ENCODE measurements at regions not wholly inside any gene's neighbourhood (a gene's known extent, or its start where the extent isn't known, plus 50 kb on each side); places are given as distances from the start of the nearest gene placed in this dataset.

GRCh38 chr1:25098717-25099116, 133.6 kb downstream of the SYF2 start:
- no peak overlapping the region for H3K27ac ChIP-seq (ENCODE audit: low read depth in 2 of 2, low read length in 1 of 2)
- WGBS, 2 donors, result 69% methylated on average over 4 of the region's 4 CpGs

GRCh38 chr1:25096307-25097150, 135.8 kb downstream of the SYF2 start:
- Histone ChIP-seq H3K27ac (ENCODE audit: low read depth in 2 of 2, low read length in 1 of 2) (no peak overlapping the region), H3K9me3 (ENCODE audit: control insufficient read depth in 2 of 2, insufficient read depth in 1 of 2, low read depth in 1 of 2, low read length in 1 of 2) (peaks cover 0 to 4% of the 10 kb centered on the region in 2 donors), H3K4me3 (ENCODE audit: low read depth in 1 of 2, low read length in 2 of 2) (no peak overlapping the region), H3K4me1 (ENCODE audit: control insufficient read depth in 2 of 2, insufficient read depth in 2 of 2, low read length in 1 of 2) (no peaks in the 10 kb centered on the region), H3K27me3 (ENCODE audit: control insufficient read depth in 1 of 2, insufficient read depth in 2 of 2, low read length in 2 of 2) (no peaks in the 10 kb centered on the region), H3K36me3 (ENCODE audit: control insufficient read depth in 2 of 2, insufficient read depth in 2 of 2, low read length in 1 of 2) (no peaks in the 10 kb centered on the region)
- WGBS, 2 donors, result 72 to 79% methylated on average over 8 of the region's 8 CpGs

More at GRCh38 chr1:25098717-25099116, 133.6 kb downstream of the SYF2 start:
- H3K4me1 ChIP-seq (ENCODE audit: control insufficient read depth in 2 of 2, insufficient read depth in 2 of 2, low read length in 1 of 2), result no peaks in the 10 kb centered on the region
- no peak overlapping the region for H3K4me3 ChIP-seq (ENCODE audit: low read depth in 1 of 2, low read length in 2 of 2)
- peaks cover 0 to 4% of the 10 kb centered on the region in 2 donors for H3K9me3 ChIP-seq (ENCODE audit: control insufficient read depth in 2 of 2, insufficient read depth in 1 of 2, low read depth in 1 of 2, low read length in 1 of 2)
- no peaks in the 10 kb centered on the region for H3K36me3 ChIP-seq (ENCODE audit: control insufficient read depth in 2 of 2, insufficient read depth in 2 of 2, low read length in 1 of 2)
- H3K27me3 ChIP-seq (ENCODE audit: control insufficient read depth in 1 of 2, insufficient read depth in 2 of 2, low read length in 2 of 2), result no peaks in the 10 kb centered on the region

DNA sequence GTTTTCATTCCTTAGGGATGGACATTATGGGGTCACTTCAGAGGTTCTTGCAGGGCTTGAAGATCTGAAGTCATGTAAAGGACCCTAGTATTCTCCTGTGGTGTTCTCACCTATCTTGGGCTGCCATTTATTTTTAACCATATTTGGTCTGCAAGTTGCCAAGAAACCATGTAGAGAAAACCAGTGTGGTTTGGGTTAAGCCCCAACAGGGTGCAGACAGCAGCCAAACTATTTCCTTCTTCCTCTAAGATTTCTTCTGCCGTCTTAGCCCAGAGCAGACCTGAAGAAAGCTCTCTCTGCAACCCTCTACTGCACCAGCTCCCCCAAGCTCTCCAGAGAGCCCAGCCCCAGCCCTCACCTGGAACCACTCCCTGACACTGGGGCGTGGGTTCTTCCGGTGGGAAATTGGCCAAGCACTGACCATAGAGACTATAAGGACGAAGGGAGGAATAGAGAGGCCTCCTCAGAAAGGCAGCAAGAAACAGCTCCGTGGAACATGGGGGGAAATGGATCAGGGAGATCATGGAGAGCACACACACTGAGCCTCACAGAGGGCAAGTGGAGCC, 136.6 kb downstream of the SYF2 start:
- H3K27me3 ChIP-seq (ENCODE audit: control insufficient read depth in 1 of 2, insufficient read depth in 2 of 2, low read length in 2 of 2), result no peaks in the 10 kb centered on the region
- WGBS, 2 donors, result 74 to 85% methylated on average over 5 of the region's 5 CpGs
- no peaks in the 10 kb centered on the region for H3K36me3 ChIP-seq (ENCODE audit: control insufficient read depth in 2 of 2, insufficient read depth in 2 of 2, low read length in 1 of 2)
- H3K9me3 ChIP-seq (ENCODE audit: control insufficient read depth in 2 of 2, insufficient read depth in 1 of 2, low read depth in 1 of 2, low read length in 1 of 2), result peaks cover 0 to 4% of the 10 kb centered on the region in 2 donors
- H3K4me3 ChIP-seq (ENCODE audit: low read depth in 1 of 2, low read length in 2 of 2), result no peak overlapping the region
- H3K27ac ChIP-seq (ENCODE audit: low read depth in 2 of 2, low read length in 1 of 2), result no peak overlapping the region
- H3K4me1 ChIP-seq (ENCODE audit: control insufficient read depth in 2 of 2, insufficient read depth in 2 of 2, low read length in 1 of 2), result no peaks in the 10 kb centered on the region

- H3K9me3 ChIP-seq (ENCODE audit: control insufficient read depth in 2 of 2, insufficient read depth in 1 of 2, low read depth in 1 of 2, low read length in 1 of 2), result peaks cover 0 to 4% of the 10 kb centered on the region in 2 donors
- no peaks in the 10 kb centered on the region for H3K27me3 ChIP-seq (ENCODE audit: control insufficient read depth in 1 of 2, insufficient read depth in 2 of 2, low read length in 2 of 2)
- H3K36me3 ChIP-seq (ENCODE audit: control insufficient read depth in 2 of 2, insufficient read depth in 2 of 2, low read length in 1 of 2), result no peaks in the 10 kb centered on the region
- no peaks in the 10 kb centered on the region for H3K4me1 ChIP-seq (ENCODE audit: control insufficient read depth in 2 of 2, insufficient read depth in 2 of 2, low read length in 1 of 2)
- H3K27ac ChIP-seq (ENCODE audit: low read depth in 2 of 2, low read length in 1 of 2), result no peak overlapping the region
- no peak overlapping the region for H3K4me3 ChIP-seq (ENCODE audit: low read depth in 1 of 2, low read length in 2 of 2)
- 73 to 78% methylated on average over 10 of the region's 10 CpGs for WGBS, 2 donors
Observed at GRCh38 chr1:25094995-25095394, 137.3 kb downstream of the SYF2 start.

GRCh38 chr1:25094229-25094628, 138.1 kb downstream of the SYF2 start:
- WGBS, 2 donors, result 78 to 90% methylated on average over 3 of the region's 3 CpGs
- H3K4me3 ChIP-seq (ENCODE audit: low read depth in 1 of 2, low read length in 2 of 2), result no peak overlapping the region

GRCh38 chr1:25091658-25092057, 140.6 kb downstream of the SYF2 start:
- 74 to 82% methylated on average over 4 of the region's 4 CpGs for WGBS, 2 donors
- Histone ChIP-seq H3K27me3 (ENCODE audit: control insufficient read depth in 1 of 2, insufficient read depth in 2 of 2, low read length in 2 of 2) (no peaks in the 10 kb centered on the region), H3K4me1 (ENCODE audit: control insufficient read depth in 2 of 2, insufficient read depth in 2 of 2, low read length in 1 of 2) (no peaks in the 10 kb centered on the region), H3K36me3 (ENCODE audit: control insufficient read depth in 2 of 2, insufficient read depth in 2 of 2, low read length in 1 of 2) (no peaks in the 10 kb centered on the region), H3K27ac (ENCODE audit: low read depth in 2 of 2, low read length in 1 of 2) (no peak overlapping the region), H3K9me3 (ENCODE audit: control insufficient read depth in 2 of 2, insufficient read depth in 1 of 2, low read depth in 1 of 2, low read length in 1 of 2) (peaks cover 0 to 3% of the 10 kb centered on the region in 2 donors), H3K4me3 (ENCODE audit: low read depth in 1 of 2, low read length in 2 of 2) (no peak overlapping the region)

More at GRCh38 chr1:25094229-25094628, 138.1 kb downstream of the SYF2 start:
- Histone ChIP-seq H3K27ac (ENCODE audit: low read depth in 2 of 2, low read length in 1 of 2) (no peak overlapping the region), H3K9me3 (ENCODE audit: control insufficient read depth in 2 of 2, insufficient read depth in 1 of 2, low read depth in 1 of 2, low read length in 1 of 2) (peaks cover 0 to 4% of the 10 kb centered on the region in 2 donors), H3K27me3 (ENCODE audit: control insufficient read depth in 1 of 2, insufficient read depth in 2 of 2, low read length in 2 of 2) (no peaks in the 10 kb centered on the region), H3K4me1 (ENCODE audit: control insufficient read depth in 2 of 2, insufficient read depth in 2 of 2, low read length in 1 of 2) (no peaks in the 10 kb centered on the region), H3K36me3 (ENCODE audit: control insufficient read depth in 2 of 2, insufficient read depth in 2 of 2, low read length in 1 of 2) (no peaks in the 10 kb centered on the region)

DNA sequence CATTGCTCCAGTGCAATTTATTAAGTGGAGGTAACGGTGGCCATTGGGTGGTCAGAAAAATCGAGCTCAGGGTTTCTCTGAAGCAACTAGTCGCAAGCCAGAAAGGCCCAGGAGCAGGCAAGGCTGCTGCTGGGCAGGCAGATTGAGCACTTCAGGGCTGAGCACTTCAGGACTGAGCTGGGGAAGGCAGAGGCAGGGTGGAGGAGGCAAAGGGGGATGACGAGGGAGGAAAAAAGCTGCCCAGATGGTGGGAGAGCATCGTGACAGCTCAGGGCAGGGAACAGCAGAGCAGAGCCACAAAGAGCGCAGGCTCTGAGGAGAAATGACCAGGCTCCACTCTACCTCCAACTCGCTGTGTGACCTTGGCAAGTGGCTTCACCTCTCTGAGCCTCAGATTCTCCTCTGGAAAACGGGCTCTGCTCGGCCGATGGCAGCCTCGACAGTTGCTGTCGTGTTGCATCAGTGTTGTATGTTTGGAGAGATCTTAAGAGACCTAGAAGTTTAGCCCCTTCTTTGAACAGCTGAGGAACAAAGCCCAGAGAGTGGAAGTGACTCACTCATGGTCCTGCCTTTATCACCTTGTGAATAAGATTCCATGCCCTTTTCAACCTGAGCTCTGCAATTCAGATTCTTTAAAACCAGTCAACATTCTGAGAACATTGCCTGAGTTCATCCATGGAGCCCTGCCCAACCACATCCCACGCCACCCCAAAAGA, 141.4 kb downstream of the SYF2 start:
- H3K9me3 ChIP-seq (ENCODE audit: control insufficient read depth in 2 of 2, insufficient read depth in 1 of 2, low read depth in 1 of 2, low read length in 1 of 2), result peaks cover 0 to 2% of the 10 kb centered on the region in 2 donors
- no peaks in the 10 kb centered on the region for H3K27me3 ChIP-seq (ENCODE audit: control insufficient read depth in 1 of 2, insufficient read depth in 2 of 2, low read length in 2 of 2)
- WGBS, 2 donors, result 81 to 82% methylated on average over 13 of the region's 13 CpGs
- no peak overlapping the region for H3K27ac ChIP-seq (ENCODE audit: low read depth in 2 of 2, low read length in 1 of 2)
- H3K4me1 ChIP-seq (ENCODE audit: control insufficient read depth in 2 of 2, insufficient read depth in 2 of 2, low read length in 1 of 2), result no peaks in the 10 kb centered on the region
- no peaks in the 10 kb centered on the region for H3K36me3 ChIP-seq (ENCODE audit: control insufficient read depth in 2 of 2, insufficient read depth in 2 of 2, low read length in 1 of 2)
- no peak overlapping the region for H3K4me3 ChIP-seq (ENCODE audit: low read depth in 1 of 2, low read length in 2 of 2)

DNA sequence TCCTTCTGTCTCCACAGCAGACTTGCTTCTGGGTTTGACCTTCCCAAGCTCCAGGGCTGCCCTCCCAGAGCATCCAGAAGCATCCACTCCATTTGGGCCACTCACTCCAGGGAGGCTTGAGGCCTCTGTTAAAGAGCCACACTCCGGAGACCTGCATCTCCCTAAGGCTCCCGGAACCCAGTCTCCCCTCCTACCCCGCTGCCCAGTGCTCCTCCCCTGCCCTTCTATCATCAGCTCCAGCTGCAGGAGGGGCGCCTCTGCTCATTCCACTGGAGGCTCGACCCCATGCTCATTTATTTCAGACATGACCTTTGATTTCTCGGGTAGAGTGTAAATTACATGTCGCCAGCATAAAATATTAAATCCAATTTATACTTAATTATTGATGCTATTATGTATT, 142.5 kb downstream of the SYF2 start:
- no peaks in the 10 kb centered on the region for H3K4me1 ChIP-seq (ENCODE audit: control insufficient read depth in 2 of 2, insufficient read depth in 2 of 2, low read length in 1 of 2)
- 75 to 79% methylated on average over 7 of the region's 7 CpGs for WGBS, 2 donors
- peaks cover 0 to 2% of the 10 kb centered on the region in 2 donors for H3K9me3 ChIP-seq (ENCODE audit: control insufficient read depth in 2 of 2, insufficient read depth in 1 of 2, low read depth in 1 of 2, low read length in 1 of 2)
- H3K27ac ChIP-seq (ENCODE audit: low read depth in 2 of 2, low read length in 1 of 2), result no peak overlapping the region
- H3K36me3 ChIP-seq (ENCODE audit: control insufficient read depth in 2 of 2, insufficient read depth in 2 of 2, low read length in 1 of 2), result no peaks in the 10 kb centered on the region
- no peaks in the 10 kb centered on the region for H3K27me3 ChIP-seq (ENCODE audit: control insufficient read depth in 1 of 2, insufficient read depth in 2 of 2, low read length in 2 of 2)
- no peak overlapping the region for H3K4me3 ChIP-seq (ENCODE audit: low read depth in 1 of 2, low read length in 2 of 2)

DNA sequence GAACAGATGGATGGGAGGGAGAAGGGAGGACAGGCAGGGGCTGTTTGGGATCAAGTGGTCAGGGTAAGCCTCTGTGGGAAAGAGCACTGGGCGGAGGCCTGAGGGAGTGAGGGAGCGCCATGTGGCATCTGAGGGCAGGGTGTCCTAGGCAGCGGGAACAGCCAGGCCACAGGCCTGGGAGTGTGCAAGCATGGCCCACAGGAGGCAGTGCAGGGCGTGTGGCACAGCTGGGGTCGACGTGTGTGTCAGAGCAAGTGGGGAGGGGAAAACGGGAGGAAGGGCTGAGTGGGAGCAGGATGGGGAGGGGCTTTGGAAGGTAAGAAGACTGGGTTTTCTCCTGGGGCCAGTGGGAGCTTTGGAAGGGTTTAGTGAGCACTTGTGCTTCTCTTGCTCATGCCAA, 143.4 kb downstream of the SYF2 start:
- Histone ChIP-seq H3K36me3 (ENCODE audit: control insufficient read depth in 2 of 2, insufficient read depth in 2 of 2, low read length in 1 of 2) (no peaks in the 10 kb centered on the region), H3K4me3 (ENCODE audit: low read depth in 1 of 2, low read length in 2 of 2) (no peak overlapping the region), H3K9me3 (ENCODE audit: control insufficient read depth in 2 of 2, insufficient read depth in 1 of 2, low read depth in 1 of 2, low read length in 1 of 2) (peaks cover 0 to under 1% of the 10 kb centered on the region in 2 donors), H3K27ac (ENCODE audit: low read depth in 2 of 2, low read length in 1 of 2) (no peak overlapping the region), H3K4me1 (ENCODE audit: control insufficient read depth in 2 of 2, insufficient read depth in 2 of 2, low read length in 1 of 2) (no peaks in the 10 kb centered on the region), H3K27me3 (ENCODE audit: control insufficient read depth in 1 of 2, insufficient read depth in 2 of 2, low read length in 2 of 2) (no peaks in the 10 kb centered on the region)
- 75 to 88% methylated on average over 7 of the region's 7 CpGs for WGBS, 2 donors

All from esophagus (tissue), 2 donors.